Glomerular endothelial cell (primary cell): ENCODE measurements at regions not wholly inside any gene's neighbourhood (a gene's known extent, or its start where the extent isn't known, plus 50 kb on each side); places are given as distances from the start of the nearest gene placed in this dataset.

Experiments
- DNase-seq: peaks from one replicate; pipeline ENCODE4 v3.0.0-alpha.2; 2011; ENCODE audit warnings: low read depth, low spot score; ENCODE audit errors: extremely low read depth

DNA sequence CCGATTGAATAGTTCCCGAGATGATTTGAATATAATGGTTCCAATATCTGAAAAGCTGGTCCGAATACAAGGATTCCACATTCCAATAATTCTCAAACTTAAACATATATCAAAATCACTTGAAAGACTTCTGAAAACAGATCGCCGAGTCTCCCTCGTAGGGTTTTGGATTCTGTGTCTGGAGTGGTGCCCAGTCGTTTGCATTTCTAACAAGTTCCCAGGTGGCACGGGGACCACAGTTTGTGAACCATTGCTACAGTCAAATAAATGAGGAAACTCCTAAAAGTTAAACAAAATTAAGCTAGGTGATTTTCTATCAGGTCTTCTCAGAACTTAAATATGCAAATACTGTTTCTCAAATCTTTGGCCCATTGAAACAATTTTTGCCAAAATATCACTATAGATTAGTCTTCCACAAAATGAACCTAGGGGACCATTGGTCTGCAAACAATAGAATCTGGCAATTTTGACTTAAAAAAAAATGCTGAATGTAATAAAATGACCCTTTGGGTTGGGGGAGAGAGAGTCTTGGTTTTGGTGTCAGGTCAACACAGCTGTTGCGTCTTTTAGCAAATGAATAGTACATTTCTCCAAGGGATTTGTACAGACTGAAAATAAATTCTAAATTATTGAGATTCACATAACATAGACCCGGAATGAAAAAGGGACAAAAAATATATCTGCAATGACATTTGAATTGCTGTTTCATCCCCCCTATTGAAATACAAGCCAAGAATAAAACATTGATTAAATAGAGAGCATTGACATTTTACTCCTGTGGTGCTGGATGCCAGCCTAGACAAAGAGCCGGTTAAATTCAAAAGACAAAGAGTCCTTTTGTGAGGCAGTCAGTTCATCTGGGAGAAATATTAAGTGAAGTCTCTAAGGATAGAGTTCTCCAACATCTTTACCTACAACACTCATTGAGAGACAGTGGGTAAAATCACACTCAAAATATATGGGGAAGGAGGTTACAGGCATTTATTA, 175.7 kb upstream of the ADAMTS9 start:
- no peak for DNase-seq

DNA sequence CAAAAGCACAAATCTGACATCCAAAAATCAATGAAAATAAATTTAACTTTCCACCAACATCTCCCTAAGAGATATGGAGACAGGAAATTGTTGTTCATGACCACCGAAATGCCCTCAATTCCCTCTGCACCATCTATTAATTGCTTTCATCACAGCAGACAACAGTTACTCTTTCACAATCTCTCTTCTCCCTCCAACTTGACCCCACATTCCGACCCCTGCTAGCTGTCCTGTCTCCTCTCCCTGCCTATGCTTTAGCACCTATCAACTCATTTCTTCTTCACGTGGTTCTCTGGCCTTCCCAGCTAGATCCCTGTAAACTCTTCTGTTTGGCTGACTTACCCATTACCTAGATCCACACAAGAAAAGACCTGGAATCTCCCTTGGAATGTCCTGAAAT, 173.9 kb upstream of the ADAMTS9 start:
- DNase-seq = no peak

DNA sequence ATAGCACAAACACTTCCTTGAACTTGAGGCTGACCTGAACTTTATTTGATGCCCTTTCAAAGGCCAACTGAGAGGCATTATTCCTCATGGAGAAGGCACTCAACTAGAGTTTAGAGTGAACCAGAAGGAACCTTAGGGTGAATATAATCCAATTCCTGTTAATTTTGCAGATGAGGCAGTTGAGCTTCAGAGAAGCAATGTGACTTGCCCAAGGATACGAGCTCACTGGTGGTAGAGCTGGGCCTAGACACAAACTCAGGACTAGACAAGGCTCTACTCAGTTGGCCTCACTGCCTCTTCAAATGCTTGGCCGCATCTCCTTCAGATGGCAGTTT, 172.7 kb upstream of the ADAMTS9 start:
- no peak for DNase-seq

DNA sequence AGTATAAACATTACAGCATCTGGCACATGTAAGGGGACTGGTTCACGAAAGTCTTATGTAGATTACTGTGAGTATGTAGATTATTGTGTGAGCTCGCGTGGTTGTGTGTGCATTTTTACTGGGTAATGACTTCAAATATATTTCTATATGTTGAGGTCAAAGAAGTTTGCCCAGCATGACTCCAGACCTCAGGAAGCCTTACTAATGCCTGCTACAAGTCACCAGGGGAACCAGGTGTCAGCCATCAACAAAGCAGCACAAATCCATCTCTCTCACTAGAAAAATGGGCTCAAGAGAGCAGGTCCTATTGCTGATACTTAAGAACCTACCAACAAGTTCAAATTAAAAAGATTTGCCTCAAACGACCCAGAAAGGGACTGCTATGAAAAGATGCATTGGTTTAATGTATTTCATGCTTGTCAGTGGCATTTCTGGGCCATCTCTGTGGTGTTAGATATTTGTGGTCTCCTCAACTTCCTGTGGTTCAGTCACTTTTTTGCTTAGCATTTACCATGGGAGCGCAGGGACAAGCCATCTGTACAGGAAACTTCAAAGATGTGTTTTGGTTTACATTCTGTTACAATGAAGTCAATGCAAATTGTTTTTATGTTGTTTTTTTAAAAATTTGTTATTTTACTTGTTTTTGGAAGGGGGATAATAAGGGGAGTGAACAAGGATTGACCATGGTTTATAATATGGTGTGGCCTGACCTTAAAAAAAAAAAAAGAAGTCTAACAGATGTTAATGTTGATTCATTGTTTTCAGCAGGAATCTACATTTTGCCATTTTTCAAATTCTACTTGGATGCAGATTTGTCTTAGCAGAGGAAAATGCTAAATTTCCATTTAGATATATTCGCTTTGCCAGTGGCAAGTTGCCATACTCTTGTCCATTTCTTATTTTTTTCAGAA, 172.1 kb upstream of the ADAMTS9 start:
- DNase-seq = no peak

DNA sequence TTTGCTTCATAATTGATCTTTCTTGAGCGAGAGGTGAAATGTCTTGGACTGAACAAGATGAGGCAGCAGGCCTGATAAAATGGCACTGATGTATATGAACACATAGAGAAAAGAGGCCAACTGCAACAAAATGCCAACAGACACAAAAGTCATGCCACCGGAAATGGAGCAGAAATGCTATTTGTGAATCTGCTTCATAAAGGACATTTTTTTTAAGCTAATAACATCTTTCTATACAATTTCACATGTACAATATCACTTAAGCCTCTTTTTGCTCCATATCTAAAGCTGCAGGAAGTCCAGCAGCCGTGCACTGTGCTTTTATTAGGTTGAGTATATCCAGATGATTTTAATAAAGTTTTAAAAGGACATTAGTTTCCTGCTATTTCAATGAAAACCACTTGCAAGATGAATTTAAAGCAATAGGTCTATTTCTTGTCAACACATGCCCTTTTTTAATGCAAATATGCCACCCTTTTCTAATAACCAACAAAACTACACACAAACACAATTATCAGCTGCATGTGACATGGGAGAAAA, 169.2 kb upstream of the ADAMTS9 start:
- no peak for DNase-seq

DNA sequence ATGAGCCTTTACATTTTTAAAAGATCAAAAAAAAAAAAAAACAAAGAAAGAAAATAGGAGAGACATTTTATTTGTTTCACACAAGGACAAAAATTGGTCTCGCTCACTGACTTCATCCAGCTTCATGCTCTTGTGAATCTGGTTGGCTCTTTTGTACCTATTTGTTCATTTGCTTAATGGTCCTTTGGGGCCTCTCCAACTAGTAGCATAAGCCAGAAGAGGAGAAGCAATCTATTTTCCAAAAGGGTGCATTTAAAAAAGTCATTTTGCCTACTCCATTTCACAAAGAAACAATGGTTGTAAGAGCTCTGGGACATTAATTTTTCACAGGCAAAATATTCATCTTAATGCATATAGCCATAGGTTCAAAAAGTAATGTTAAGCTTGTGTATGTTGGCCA, 168.3 kb upstream of the ADAMTS9 start:
- DNase-seq = no peak

DNA sequence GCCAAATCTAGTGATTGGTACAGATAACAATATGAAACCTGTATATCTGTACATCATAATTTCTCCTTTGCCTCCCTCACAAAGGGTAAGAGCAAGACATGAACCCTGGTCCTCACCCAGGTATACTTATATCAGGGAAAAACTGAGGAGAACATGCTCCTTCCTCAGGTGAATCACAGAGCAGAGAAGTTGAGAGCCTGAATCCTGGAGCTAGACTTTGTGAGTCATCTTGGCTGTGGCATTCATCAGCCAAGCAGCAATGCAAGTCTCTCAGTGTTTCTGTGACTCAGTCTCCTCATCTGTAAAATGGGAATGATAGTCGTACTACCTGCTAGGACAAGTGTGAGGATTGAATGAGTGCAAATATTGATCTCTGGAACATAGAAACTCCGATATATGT, 165.7 kb upstream of the ADAMTS9 start:
- no peak for DNase-seq

DNA sequence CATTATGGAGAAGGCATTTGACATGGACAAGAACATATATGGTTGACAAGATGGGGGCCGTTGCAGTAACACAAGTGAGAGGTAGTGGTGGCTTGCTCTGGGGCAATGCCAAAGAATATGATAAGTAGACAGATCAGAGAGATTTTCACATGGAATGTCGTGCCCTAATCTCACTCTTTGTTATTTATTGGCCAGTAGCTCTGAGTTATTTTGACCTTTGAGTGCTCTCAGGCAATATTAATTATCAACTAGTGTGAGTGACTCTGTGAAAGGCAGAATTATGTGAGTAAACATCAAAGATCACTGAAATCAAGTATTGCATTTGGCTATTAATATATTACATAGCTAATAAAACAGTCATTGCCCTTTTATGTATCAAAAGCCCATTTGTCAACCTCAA, 164.9 kb upstream of the ADAMTS9 start:
- DNase-seq = no peak

DNA sequence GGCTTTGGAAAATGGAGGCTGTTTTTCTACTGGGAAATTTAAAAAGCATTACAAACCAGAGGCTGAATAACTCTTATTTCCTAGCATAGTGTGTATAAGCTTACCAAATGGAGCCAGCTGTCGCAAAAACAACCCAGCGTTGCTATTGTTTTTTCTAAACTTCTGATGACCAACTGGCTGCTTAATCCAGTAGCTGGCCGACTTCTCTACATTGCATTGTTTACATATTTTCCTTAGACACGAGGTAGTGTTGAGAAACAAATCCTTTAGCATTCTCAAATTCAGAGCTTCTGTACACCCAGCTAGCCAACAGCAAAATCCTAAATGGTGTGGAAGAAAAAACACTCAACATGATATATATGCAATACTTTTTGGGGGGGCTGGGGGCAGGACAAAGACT, 161.0 kb upstream of the ADAMTS9 start:
- no peak for DNase-seq

DNA sequence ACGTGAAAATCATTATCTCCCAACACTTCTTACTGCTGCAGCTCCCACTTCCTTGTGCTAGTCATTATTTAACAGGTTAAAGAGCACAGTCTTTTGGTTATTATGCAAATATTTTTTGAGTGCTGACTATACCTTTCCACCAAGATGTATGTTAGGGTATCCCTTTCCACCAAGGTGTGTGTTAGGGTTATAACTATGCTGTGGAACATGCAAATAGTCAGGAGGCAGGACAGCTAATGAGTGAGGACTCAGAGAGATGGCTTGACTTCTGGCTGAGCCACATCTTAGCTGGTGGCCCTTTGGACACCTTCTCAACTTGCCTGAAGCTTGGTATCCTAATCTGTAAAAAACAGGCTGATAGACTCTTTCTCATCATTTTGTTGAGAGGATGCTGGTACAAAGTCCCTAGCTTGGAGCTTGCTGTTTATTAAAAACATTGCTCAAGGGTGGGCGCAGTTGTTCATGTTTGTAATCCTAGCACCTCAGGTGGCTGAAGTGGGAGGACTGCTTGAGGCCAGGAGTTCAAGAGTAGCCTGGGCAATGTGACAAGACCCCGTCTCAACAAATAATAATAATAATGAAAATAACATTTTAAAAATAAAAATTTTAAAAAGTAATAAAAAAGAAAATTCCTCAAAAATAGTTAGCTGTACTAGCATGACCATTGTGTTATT, 160.5 kb upstream of the ADAMTS9 start:
- no peak for DNase-seq

DNA sequence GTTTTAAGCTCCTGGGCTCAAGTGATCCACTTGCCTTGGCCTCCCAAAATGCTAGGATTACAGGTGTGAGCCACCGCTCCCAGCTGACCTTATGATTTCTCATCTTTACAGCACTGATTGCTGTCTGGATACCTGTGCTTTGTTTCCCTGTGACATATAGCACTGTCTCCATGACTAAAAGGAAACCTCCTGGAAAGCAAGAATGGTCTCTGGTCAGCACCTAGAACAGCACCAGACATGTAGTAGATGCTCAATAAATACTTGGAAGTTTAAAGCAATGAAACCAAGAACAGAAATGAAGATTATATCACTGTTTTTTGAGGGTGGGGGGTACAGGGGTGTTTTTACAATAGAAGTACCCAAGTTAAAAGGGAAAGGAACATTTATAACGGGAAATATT, 156.8 kb upstream of the ADAMTS9 start:
- DNase-seq = no peak

DNA sequence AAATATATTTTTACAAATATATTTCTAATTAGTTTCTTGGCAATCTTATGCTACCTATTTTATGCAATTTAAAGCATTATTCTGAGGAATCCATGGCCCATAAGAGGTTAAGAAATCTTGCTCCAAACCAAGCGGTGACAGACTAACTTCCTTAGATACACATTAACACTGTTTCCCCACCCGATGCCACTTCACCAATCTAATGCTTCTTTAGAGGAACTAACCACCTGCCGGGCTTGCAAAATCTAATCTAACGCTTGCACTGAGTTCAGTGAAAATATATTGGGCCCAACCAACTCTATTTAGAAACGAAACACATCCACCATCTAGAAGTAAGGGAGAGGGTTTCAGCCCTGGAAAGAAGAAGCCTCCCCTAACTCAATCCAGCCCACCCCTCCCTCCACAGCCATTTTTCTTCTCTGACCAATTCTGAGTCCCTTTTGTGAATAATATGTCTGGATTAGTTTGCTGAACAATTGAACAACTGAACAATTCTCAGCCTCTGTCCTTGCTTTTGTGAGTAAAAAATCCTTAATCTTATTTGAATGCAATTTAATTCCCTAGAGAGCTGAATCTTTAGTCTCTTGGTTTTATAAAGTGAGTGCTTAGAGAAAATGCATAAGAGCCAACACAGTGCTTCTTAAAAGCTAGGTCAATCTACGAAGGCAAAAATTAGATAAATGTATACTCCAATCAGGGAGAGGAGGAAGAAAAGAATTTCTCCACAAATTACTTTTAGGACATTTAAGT, 150.4 kb upstream of the ADAMTS9 start:
- no peak for DNase-seq

DNA sequence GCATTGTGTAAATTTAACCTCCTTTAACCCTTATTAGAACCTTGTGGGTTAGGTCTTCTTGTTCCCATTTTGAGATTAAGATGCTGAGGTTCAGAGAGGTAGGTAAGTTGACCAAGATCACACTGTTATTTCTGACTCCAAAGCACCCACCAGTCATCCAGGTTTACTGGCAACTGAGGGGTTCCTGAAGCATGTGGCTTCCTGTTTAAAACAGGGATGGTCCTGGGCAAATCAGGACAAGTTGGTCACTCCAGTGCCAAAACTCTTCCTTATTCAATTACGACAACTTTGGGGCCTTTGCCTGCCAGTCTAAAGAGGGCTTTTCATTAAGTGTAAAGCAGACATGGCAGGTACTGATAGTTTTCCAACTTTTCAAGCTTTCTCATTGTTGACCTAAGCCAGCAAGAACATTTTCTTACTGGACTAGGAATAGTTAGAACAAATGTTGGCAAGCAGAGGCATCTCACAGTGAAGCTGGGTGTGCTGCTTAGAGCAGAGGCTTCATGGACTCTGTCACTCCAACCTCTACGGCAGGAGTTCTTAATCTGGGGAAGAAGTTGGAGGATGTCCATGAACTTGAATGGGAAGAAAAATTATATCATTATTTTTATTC, 149.4 kb upstream of the ADAMTS9 start:
- no peak for DNase-seq

DNA sequence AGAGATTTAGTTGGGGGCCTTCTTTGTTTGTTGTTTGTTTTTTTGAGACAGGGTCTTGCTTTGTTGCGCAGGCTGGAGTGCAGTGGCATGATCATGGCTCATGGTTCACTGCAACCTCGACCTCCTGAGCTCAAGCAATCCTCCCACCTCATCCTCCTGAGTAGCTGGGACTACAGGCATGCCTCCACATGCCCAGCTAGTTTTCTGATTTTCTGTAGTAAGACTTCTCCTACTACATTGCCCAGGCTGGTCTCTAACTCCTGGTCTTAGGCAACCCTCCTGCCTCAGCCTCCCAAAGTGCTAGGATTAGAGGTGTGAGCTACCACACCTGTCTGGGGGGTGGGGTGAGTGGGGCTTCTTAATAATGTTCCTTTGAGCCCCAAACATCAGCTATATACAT, 148.3 kb upstream of the ADAMTS9 start:
- no peak for DNase-seq

DNA sequence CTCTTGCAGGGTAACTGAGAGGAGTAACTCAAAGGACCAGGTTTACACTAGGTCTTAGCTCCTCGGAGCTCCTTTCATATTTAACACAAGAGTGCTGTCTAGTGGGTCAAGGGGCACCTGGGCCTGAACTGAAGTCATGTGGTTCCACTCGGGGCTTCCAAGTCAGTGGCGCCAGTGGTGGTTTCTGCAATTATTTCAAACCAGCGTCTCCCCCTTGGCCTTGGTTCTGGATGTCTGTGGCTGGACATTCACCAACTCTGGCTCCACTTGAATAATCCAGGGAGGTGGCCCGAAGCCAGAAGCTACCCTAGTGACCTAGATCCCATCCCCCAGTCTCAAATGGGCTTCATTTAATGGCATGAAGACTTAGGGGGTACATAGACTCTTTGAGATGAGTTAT, 144.3 kb upstream of the ADAMTS9 start:
- DNase-seq = no peak

DNA sequence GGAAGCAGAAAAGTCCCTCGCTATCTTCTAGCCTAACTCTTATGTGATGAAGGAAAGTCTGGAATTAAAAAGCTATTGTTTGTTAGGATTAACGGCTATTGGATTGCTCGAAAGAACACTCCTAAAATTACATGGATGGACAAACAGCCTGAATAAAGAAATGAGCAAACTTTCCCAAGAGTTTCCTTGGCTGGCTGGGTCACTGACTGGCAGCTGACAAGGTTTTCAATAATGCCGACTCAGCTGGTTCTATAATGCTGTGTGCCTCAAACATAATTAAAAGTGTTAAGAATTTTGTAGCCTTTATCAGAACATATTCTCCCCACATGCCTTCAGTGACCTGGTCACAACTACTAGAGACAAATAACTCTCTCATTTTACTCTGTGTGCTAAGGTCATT, 142.9 kb upstream of the ADAMTS9 start:
- no peak for DNase-seq

DNA sequence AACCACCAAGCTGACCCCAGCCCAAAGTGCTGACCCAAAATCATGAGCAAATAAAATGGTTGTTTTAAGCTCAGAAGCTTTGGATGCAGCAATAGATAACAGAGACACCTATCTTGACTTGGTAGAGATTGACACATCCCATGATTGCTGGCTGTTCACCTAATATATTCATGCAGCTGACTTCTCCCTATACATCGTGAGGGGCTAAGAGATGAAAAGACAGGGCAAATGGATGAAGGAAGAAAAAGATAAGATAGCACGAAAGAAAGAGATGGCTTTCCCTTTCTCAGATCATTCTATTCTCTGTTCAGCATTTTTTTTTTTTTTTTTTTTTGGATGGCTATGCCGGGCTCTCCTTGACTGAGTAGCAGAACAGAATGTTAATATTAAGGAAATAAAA, 141.5 kb upstream of the ADAMTS9 start:
- no peak for DNase-seq

DNA sequence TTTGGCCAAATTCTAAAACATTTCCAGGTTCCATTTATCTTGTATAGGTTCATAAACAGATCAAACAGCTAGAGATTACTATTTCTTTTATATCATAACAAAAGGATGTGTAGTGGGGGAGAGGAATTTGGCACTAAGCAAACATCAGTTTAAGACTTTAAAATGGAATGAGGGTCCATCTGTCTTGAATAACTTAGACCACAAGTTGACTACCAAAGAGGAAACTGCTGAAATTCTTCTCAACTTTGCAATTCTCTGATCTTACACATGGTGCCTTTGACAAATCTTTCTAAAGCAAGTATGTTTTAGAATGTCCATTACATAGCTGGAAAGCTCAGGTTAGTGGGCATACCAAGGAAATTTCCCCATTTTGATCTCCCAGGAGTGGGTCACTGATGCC, 140.5 kb upstream of the ADAMTS9 start:
- DNase-seq = no peak

DNA sequence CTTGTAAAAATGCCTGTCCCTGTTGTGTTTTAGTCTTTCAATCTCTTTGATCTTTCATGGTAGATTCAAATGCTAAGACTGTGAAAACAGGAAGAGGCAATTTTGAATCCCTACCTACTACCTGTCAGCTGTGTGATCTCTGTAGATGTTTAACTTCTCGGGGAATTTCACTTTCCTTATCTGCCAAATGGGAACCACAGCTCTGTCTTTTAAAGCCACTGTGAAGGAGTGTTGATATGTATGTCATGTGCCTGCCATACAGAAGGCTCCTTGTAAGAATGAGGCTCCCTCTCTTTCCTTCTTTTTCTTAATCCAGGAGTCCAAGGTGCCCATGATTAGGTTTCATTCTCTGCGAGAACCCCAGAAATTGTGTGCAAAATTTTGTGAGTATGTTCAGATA, 139.6 kb upstream of the ADAMTS9 start:
- no peak for DNase-seq

DNA sequence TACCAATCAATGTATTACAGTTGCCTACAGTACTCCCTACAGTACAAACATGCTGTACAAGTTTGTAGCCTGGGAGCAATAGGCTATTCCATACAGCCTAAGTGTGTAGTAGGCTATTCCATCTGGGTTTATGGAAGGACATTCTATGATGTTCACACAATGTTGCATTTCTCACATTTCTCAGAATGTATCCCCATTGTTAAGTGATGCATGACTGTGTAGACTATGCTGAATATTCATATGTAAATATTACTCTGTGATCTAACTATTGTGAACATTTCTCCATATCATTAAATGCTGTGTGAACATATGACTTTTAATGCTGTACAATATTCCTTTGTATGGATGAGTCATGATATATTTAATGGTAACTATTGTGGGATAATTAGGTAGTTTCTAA, 139.2 kb upstream of the ADAMTS9 start:
- no peak for DNase-seq
